Breast epithelium (tissue), 3 donors: ENCODE measurements at regions not wholly inside any gene's neighbourhood (a gene's known extent, or its start where the extent isn't known, plus 50 kb on each side); places are given as distances from the start of the nearest gene placed in this dataset.

Experiments
- POLR2A ChIP-seq: fragments of 450-650 bp; IDR thresholded peaks from one replicate; pipeline ENCODE4 v1.6.1; 2016; ENCODE audit warnings: antibody characterized with exemption, mild to moderate bottlenecking, moderate library complexity
- TF ChIP-seq, protein P1 (sequence below), 3 donors: fragments of 450-650 bp; IDR thresholded peaks; one replicate each; pipeline ENCODE4 v1.5.1; 2016 to 2017; ENCODE audit warnings: antibody characterized with exemption in 3 of 3, mild to moderate bottlenecking in 3 of 3, moderate library complexity in 3 of 3

GRCh38 chr12:38163442-38163801, 153.2 kb upstream of the ALG10B start:
- no peak for TF ChIP-seq POLR2A
- TF ChIP-seq, protein P1, sequence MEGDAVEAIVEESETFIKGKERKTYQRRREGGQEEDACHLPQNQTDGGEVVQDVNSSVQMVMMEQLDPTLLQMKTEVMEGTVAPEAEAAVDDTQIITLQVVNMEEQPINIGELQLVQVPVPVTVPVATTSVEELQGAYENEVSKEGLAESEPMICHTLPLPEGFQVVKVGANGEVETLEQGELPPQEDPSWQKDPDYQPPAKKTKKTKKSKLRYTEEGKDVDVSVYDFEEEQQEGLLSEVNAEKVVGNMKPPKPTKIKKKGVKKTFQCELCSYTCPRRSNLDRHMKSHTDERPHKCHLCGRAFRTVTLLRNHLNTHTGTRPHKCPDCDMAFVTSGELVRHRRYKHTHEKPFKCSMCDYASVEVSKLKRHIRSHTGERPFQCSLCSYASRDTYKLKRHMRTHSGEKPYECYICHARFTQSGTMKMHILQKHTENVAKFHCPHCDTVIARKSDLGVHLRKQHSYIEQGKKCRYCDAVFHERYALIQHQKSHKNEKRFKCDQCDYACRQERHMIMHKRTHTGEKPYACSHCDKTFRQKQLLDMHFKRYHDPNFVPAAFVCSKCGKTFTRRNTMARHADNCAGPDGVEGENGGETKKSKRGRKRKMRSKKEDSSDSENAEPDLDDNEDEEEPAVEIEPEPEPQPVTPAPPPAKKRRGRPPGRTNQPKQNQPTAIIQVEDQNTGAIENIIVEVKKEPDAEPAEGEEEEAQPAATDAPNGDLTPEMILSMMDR (IDR thresholded peaks at IDR 0.05), result no peak
